ENCODE measurements at regions not wholly inside any gene's neighbourhood (a gene's known extent, or its start where the extent isn't known, plus 50 kb on each side); places are given as distances from the start of the nearest gene placed in this dataset.
A peak's percentile ranks its signal among the peaks of the same experiment; 100 is the strongest.
"Not testable (repeated sequence)": the region's sequence is repeated elsewhere in the genome, so short reads cannot be mapped to it uniquely, and the experiment has no call there.

DNA sequence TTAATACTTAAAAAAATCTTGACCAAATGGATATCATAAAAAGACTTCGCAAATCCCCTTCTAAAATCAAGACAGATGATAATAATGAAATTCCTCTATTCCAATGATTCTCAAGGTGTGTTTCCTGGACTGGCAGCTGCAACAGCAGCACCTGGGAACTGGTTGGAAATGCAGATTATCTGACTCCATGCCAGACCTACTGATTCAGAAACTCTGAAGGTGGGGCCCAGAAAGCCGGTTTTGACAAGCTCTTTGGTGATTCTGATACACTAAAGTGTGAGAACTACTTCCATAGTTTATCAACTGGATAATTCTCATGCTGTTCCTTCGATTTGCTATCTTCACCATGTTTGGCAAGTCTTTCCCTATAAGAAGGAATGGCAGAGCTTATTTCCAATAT, 252.1 kb downstream of the COL12A1 start:
- no peak for DNase-seq (ENCODE audit: low read depth)

DNA sequence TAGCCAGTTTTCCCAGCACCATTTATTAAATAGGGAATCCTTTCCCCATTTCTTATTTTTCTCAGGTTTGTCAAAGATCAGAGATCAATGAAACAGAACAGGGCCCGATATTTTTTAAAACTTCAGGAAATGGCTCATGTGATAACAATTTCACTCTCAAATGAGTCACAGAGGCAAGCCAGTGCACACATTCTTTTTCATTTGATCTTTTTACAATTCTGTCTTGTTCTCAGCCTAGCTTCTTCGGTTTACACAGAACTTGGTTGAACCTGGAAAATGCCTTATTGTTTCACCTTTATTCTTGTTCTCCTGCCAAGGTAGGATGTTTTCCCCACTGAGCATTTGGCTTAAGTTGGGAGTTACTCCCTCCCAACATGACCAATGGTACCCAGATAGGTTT, 258.9 kb downstream of the COL12A1 start:
- DNase-seq (ENCODE audit: low read depth): peak; percentile 67

GRCh38 chr6:74942130-74942529, 263.7 kb downstream of the COL12A1 start:
- DNase-seq (ENCODE audit: low read depth): peak; percentile 36

GRCh38 chr6:74941424-74941823, 264.4 kb downstream of the COL12A1 start:
- DNase-seq (ENCODE audit: low read depth): no peak

- DNase-seq (ENCODE audit: low read depth): peak; percentile 13
These were observed 265.9 kb downstream of the COL12A1 start for GRCh38 chr6:74939721-74940620.

DNA sequence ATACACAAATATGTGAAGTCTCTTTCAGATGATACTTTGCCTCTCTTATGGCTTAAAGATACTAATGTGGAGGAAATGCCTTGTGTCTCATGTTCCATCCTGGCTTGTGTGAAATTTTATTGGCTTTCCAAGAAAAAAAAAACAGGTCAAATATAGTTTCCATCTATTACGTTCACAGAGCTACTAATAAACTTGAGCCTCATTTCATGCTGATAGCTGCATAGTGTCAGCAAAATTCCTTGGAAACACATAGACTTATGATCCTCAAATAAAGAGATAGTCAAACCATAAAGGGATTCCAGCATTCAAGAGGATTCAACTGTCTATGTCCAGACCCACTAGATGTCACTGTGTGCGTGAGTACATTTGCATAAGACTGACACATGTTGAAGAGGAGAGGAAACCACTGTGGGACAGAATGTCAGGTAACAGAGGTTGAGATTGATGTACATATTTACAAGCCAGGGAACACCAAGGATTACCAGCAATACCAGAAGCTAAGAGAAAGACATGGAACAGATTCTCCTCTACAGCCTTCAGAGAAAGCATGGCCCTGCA, 266.6 kb downstream of the COL12A1 start:
- DNase-seq (ENCODE audit: low read depth): peak; percentile 15

DNA sequence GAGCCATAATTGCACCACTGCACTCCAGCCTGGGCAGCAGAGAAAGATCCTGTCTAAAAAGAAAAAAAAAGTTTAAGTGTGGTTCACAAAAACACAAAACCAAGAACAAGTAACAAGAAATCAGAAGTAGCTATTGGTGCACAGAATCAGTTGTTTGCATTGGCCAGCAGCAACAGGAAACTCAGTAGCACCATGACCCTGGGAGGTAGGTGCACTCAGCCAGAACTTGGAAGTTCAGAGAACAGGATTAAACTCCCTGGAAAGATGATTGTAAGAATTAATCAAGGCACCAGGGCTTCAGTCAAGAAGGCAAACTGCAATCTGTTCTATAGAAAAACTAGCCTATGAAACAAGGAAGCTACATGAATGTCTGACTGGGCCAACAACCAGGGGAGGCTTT, 267.9 kb downstream of the COL12A1 start:
- no peak for DNase-seq (ENCODE audit: low read depth)

- peak; percentile 84 for DNase-seq (ENCODE audit: low read depth)
These were observed 269.0 kb downstream of the COL12A1 start for GRCh38 chr6:74936886-74937285.

DNA sequence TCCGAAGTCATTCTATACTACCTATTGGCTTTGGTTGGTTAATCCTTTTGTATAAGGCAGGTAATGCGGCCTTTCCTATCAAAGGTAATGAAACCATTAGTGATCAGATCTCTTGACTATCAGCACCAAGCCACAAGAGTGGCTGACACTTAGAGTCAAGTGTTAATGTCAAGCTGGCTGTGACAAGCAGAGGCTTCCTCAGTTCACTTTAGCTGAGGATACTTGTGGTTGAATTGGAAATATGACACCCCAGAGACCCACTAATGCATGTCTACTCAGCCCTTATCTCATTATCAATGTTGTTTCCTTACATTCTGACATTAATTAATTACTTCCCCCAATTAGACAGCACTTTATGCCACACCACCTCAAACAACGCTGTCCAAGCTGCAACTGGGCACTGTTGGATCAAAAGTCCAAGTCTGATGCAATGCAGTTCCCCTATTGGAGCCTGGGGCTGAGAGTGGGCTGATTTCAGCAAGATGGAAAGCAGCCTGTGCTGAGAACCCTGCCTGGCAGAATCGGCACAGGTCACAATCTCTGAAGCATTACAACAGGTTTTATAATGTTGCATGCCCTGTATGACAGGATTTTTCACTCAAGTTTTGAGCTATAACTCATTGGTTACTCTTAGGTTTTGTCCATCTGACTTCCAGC, 273.5 kb downstream of the COL12A1 start:
- peak; percentile 25 for DNase-seq (ENCODE audit: low read depth)

- peak; percentile 91 for DNase-seq (ENCODE audit: low read depth)
These were observed 274.3 kb downstream of the COL12A1 start for GRCh38 chr6:74931558-74931957.

DNA sequence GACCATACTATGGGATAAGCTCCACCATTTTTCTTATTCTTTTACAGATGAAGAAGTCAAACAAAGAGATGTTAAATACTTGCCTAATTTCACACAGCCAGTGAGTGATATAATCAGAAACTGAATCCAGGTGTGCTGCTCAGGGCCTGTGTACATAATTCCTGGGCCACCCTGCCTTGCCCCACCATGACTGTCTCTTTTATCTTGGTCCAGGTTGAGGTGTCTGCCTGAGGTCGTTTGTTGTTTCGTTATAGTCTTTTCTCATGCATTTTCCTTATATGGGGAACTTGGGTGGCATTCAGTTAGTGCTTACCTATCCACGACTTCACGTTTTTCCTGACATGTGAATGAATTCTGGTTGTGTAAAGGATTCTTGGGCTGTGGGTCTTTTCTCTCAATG, 277.6 kb downstream of the COL12A1 start:
- no peak for DNase-seq (ENCODE audit: low read depth)

DNA sequence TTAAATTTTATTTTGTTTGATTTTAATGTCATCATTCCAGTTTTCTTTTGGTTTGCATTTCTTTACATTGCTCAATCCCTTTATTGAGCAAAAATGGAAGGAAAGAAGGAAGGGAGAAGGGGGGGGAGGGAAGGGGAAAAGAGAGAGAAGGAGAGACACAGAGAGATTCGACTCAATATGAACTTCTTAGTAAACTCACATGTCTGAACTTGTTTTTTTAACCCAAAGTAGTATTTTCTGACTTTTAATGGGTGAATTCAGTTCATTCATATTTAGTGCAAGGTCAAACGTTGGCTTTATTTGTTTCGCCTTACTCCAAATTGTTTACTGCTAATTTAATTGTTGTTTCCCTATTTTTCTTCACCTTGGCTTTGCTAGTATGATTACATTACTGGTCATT, 278.6 kb downstream of the COL12A1 start:
- DNase-seq (ENCODE audit: low read depth): no peak

GRCh38 chr6:74925683-74926082, 280.2 kb downstream of the COL12A1 start:
- DNase-seq (ENCODE audit: low read depth): no peak

- DNase-seq (ENCODE audit: low read depth): no peak
These were observed 291.0 kb downstream of the COL12A1 start for GRCh38 chr6:74914888-74915287.

DNA sequence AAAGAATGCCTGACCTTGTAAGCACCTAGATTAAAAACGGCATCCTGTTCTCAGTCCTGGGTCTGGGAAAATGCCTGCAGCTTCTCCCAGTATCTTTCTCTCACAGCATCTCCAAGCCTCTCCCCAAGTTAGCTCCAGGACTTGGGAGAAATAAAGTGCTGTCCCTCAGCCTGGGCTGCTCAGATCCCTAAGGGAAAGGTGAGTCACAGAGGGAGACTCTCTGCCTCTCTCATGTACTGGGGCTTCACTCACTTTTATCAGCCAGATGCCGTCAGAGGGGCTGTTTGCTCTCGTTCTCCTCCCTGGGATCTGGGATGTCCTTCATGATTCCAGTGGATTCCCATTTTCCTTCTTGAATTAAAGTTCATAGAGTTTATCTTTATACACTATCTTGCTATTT, 293.6 kb downstream of the COL12A1 start:
- DNase-seq (ENCODE audit: low read depth): peak; percentile 19

- DNase-seq (ENCODE audit: low read depth): no peak
These were observed 303.0 kb downstream of the COL12A1 start for GRCh38 chr6:74902846-74903245.

- DNase-seq (ENCODE audit: low read depth): no peak
These were observed 303.8 kb downstream of the COL12A1 start for GRCh38 chr6:74902089-74902488.

DNA sequence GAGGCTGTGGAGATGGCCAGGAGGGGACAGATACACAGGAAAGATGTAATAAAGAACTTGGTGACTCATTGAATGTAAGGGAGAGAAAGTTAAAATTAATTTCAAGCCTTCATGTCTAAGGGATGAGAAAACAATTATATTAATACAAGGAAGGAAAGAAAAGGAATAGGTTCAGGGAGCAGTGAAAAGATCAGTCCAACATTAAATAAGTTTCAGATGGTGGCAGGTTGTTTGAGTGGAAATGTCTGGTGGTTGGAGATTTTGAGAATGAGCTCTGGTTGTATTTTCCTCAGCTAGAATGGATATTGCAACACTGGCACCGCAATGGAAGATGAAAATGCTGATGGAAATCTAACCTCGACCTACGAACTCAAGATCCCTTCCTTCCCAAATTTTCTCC, 304.3 kb downstream of the COL12A1 start:
- no peak for DNase-seq (ENCODE audit: low read depth)

- peak; percentile 68 for DNase-seq (ENCODE audit: low read depth)
These were observed 306.4 kb downstream of the COL12A1 start for GRCh38 chr6:74899416-74899815.

- peak; percentile 31 for DNase-seq (ENCODE audit: low read depth)
These were observed 313.8 kb downstream of the COL12A1 start for GRCh38 chr6:74892091-74892490.

GRCh38 chr6:74891349-74891831, 314.5 kb downstream of the COL12A1 start:
- DNase-seq (ENCODE audit: low read depth): peak; percentile 85

DNA sequence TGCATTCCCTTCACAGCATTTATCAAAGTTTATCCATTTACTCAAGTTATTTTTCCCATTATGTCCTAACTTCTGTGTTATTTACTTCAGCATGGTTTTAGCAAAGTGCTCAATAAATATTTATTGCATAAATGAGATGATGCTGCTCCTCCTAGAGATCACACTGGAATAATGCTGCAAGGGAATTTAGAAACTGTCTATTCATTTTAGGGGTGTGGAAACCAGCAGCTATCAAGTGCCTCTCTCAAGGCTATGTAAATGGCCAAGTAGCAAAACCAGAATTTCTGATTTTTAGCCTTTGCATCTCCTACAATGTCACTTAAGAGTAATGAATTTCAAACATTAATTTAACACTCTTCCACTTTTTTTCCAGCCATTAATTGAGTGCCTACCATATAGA, 316.2 kb downstream of the COL12A1 start:
- no peak for DNase-seq (ENCODE audit: low read depth)

- not testable (repeated sequence) for DNase-seq (ENCODE audit: low read depth)
These were observed 317.1 kb downstream of the COL12A1 start for GRCh38 chr6:74888741-74889140.

Data from EH (cell line).